ENCODE measurements at regions not wholly inside any gene's neighbourhood (a gene's known extent, or its start where the extent isn't known, plus 50 kb on each side); places are given as distances from the start of the nearest gene placed in this dataset.

- H3K27me3 ChIP-seq (ENCODE audit: insufficient read depth, poor library complexity, severe bottlenecking): no peaks in the 10 kb centered on the region
- no peak overlapping the region for H3K4me3 ChIP-seq (ENCODE audit: severe bottlenecking)
- H3K4me1 ChIP-seq (ENCODE audit: insufficient read depth, poor library complexity, severe bottlenecking): no peaks in the 10 kb centered on the region
- H3K36me3 ChIP-seq (ENCODE audit: low read depth): no peaks in the 10 kb centered on the region
- DNase-seq (ENCODE audit: low spot score) (no peak), ATAC-seq (ENCODE audit: low read depth) (no peak)
- H3K9me3 ChIP-seq (ENCODE audit: severe bottlenecking): no peaks in the 10 kb centered on the region
- H3K27ac ChIP-seq (ENCODE audit: poor library complexity, severe bottlenecking): no peak overlapping the region
- no peak for TF ChIP-seq CTCF (IDR thresholded peaks at IDR 0.05; ENCODE audit: poor library complexity, severe bottlenecking)
Observed at GRCh38 chr6:8710668-8711431, 275.5 kb upstream of the SLC35B3 start.

- ATAC-seq (ENCODE audit: low read depth) (peak; percentile 67; the same call in 2 of the 3 replicates), DNase-seq (ENCODE audit: low spot score) (no peak)
- Histone ChIP-seq H3K27me3 (ENCODE audit: insufficient read depth, poor library complexity, severe bottlenecking) (no peaks in the 10 kb centered on the region), H3K36me3 (ENCODE audit: low read depth) (no peaks in the 10 kb centered on the region), H3K27ac (ENCODE audit: poor library complexity, severe bottlenecking) (no peak overlapping the region), H3K4me3 (ENCODE audit: severe bottlenecking) (no peak overlapping the region), H3K9me3 (ENCODE audit: severe bottlenecking) (no peaks in the 10 kb centered on the region), H3K4me1 (ENCODE audit: insufficient read depth, poor library complexity, severe bottlenecking) (no peaks in the 10 kb centered on the region)
- peak; percentile 48 for TF ChIP-seq CTCF (IDR thresholded peaks at IDR 0.05; ENCODE audit: poor library complexity, severe bottlenecking)
Observed at GRCh38 chr6:8707956-8708772, 272.8 kb upstream of the SLC35B3 start.

GRCh38 chr6:8707369-8707768 lies 272.0 kb upstream of the SLC35B3 start:
- no peaks in the 10 kb centered on the region for H3K4me1 ChIP-seq (ENCODE audit: insufficient read depth, poor library complexity, severe bottlenecking)
- no peaks in the 10 kb centered on the region for H3K36me3 ChIP-seq (ENCODE audit: low read depth)
- DNase-seq (ENCODE audit: low spot score) (no peak), ATAC-seq (ENCODE audit: low read depth) (no peak)
- no peak for TF ChIP-seq CTCF (IDR thresholded peaks at IDR 0.05; ENCODE audit: poor library complexity, severe bottlenecking)
- no peaks in the 10 kb centered on the region for H3K9me3 ChIP-seq (ENCODE audit: severe bottlenecking)
- H3K4me3 ChIP-seq (ENCODE audit: severe bottlenecking): no peak overlapping the region
- no peak overlapping the region for H3K27ac ChIP-seq (ENCODE audit: poor library complexity, severe bottlenecking)
- H3K27me3 ChIP-seq (ENCODE audit: insufficient read depth, poor library complexity, severe bottlenecking): no peaks in the 10 kb centered on the region

- DNase-seq (ENCODE audit: low spot score) (no peak), ATAC-seq (ENCODE audit: low read depth) (no peak)
- H3K36me3 ChIP-seq (ENCODE audit: low read depth): no peaks in the 10 kb centered on the region
- no peak overlapping the region for H3K27ac ChIP-seq (ENCODE audit: poor library complexity, severe bottlenecking)
- H3K4me3 ChIP-seq (ENCODE audit: severe bottlenecking): no peak overlapping the region
- no peaks in the 10 kb centered on the region for H3K9me3 ChIP-seq (ENCODE audit: severe bottlenecking)
- no peaks in the 10 kb centered on the region for H3K27me3 ChIP-seq (ENCODE audit: insufficient read depth, poor library complexity, severe bottlenecking)
- no peaks in the 10 kb centered on the region for H3K4me1 ChIP-seq (ENCODE audit: insufficient read depth, poor library complexity, severe bottlenecking)
- no peak for TF ChIP-seq CTCF (IDR thresholded peaks at IDR 0.05; ENCODE audit: poor library complexity, severe bottlenecking)
Observed at GRCh38 chr6:8705435-8706020, 270.2 kb upstream of the SLC35B3 start.
